ENCODE measurements at regions not wholly inside any gene's neighbourhood (a gene's known extent, or its start where the extent isn't known, plus 50 kb on each side); places are given as distances from the start of the nearest gene placed in this dataset.

GRCh38 chr2:15006667-15007066, 374.1 kb downstream of the LRATD1 start:
- H3K36me3 ChIP-seq (replicated peaks in 1 of 2; ENCODE audit: insufficient read depth in 1 of 2, low read depth in 2 of 2): no peaks in the 10 kb centered on the region
- TF ChIP-seq CTCF (IDR thresholded peaks at IDR 0.05) (no peak), POLR2A (IDR thresholded peaks at IDR 0.05) (no peak)
- 47 to 51% methylated on average over 2 of the region's 2 CpGs for WGBS, 2 donors
- no peaks in the 10 kb centered on the region for H3K4me1 ChIP-seq
- H3K9me3 ChIP-seq: no peaks in the 10 kb centered on the region
- intact Hi-C loops (cut with DNase I): no loop called here
- H3K4me3 ChIP-seq: no peak overlapping the region
- DNase-seq (no peak), ATAC-seq (no peak)
- no peak overlapping the region for H3K27ac ChIP-seq
- no peaks in the 10 kb centered on the region for H3K27me3 ChIP-seq

- intact Hi-C loops (cut with DNase I): no loop called here
Observed at GRCh38 chr2:15009681-15010080, 377.2 kb downstream of the LRATD1 start.

GRCh38 chr2:15010346-15010745, 377.8 kb downstream of the LRATD1 start:
- H3K9me3 ChIP-seq: no peaks in the 10 kb centered on the region
- DNase-seq: no peak
- no peaks in the 10 kb centered on the region for H3K4me1 ChIP-seq
- no peaks in the 10 kb centered on the region for H3K36me3 ChIP-seq (replicated peaks in 1 of 2; ENCODE audit: insufficient read depth in 1 of 2, low read depth in 2 of 2)
- no peaks in the 10 kb centered on the region for H3K27me3 ChIP-seq
- no peak overlapping the region for H3K4me3 ChIP-seq
- H3K27ac ChIP-seq: no peak overlapping the region
- 84 to 93% methylated on average over 1 of the region's 1 CpG for WGBS, 2 donors
- TF ChIP-seq POLR2A (IDR thresholded peaks at IDR 0.05): no peak
- TF ChIP-seq CTCF (IDR thresholded peaks at IDR 0.05): no peak
- intact Hi-C loops (cut with DNase I): no loop called here
- no peak for ATAC-seq

More at GRCh38 chr2:15009681-15010080, 377.2 kb downstream of the LRATD1 start:
- TF ChIP-seq CTCF (IDR thresholded peaks at IDR 0.05) (no peak), POLR2A (IDR thresholded peaks at IDR 0.05) (no peak)
- ATAC-seq (no peak), DNase-seq (no peak)
- no peaks in the 10 kb centered on the region for H3K9me3 ChIP-seq
- H3K4me1 ChIP-seq: no peaks in the 10 kb centered on the region
- H3K4me3 ChIP-seq: no peak overlapping the region
- no peaks in the 10 kb centered on the region for H3K27me3 ChIP-seq
- H3K27ac ChIP-seq: no peak overlapping the region
- WGBS, 2 donors: 86 to 94% methylated on average over 4 of the region's 4 CpGs
- no peaks in the 10 kb centered on the region for H3K36me3 ChIP-seq (replicated peaks in 1 of 2; ENCODE audit: insufficient read depth in 1 of 2, low read depth in 2 of 2)

GRCh38 chr2:15018814-15019213, 386.3 kb downstream of the LRATD1 start:
- TF ChIP-seq CTCF (IDR thresholded peaks at IDR 0.05): no peak
- TF ChIP-seq POLR2A (IDR thresholded peaks at IDR 0.05): no peak
- Histone ChIP-seq H3K27ac (no peak overlapping the region), H3K9me3 (no peaks in the 10 kb centered on the region), H3K4me3 (no peak overlapping the region), H3K36me3 (replicated peaks in 1 of 2; ENCODE audit: insufficient read depth in 1 of 2, low read depth in 2 of 2) (no peaks in the 10 kb centered on the region), H3K27me3 (no peaks in the 10 kb centered on the region), H3K4me1 (no peaks in the 10 kb centered on the region)
- 50 to 59% methylated on average over 1 of the region's 1 CpG for WGBS, 2 donors
- DNase-seq: no peak
- intact Hi-C loops (cut with DNase I): no loop called here
- no peak for ATAC-seq

- Histone ChIP-seq H3K27me3 (no peaks in the 10 kb centered on the region), H3K4me1 (no peaks in the 10 kb centered on the region), H3K9me3 (no peaks in the 10 kb centered on the region), H3K27ac (no peak overlapping the region), H3K4me3 (no peak overlapping the region), H3K36me3 (replicated peaks in 1 of 2; ENCODE audit: insufficient read depth in 1 of 2, low read depth in 2 of 2) (no peaks in the 10 kb centered on the region)
- intact Hi-C loops (cut with DNase I): no loop called here
- WGBS, 2 donors: 82 to 88% methylated on average over 1 of the region's 1 CpG
- ATAC-seq (no peak), DNase-seq (no peak)
- TF ChIP-seq CTCF (IDR thresholded peaks at IDR 0.05) (no peak), POLR2A (IDR thresholded peaks at IDR 0.05) (no peak)
Observed at GRCh38 chr2:15023221-15023620, 390.7 kb downstream of the LRATD1 start.
